OCI-LY7 (cell line): ENCODE measurements at regions not wholly inside any gene's neighbourhood (a gene's known extent, or its start where the extent isn't known, plus 50 kb on each side); places are given as distances from the start of the nearest gene placed in this dataset.

Source experiments
- BruUV-seq: library from RNA; stranded (reverse); fragments of 400-500 nt; replicated peaks from 2 replicates; lab custom pipeline; 2021; lab: Mats Ljungman, UMichigan
- CTCF ChIA-PET: fragments of 300-600 bp; sonication (Branson Sonifier 250); formaldehyde crosslinking; loops from one replicate; lab custom pipeline; 2022; ENCODE audit warnings: antibody characterized with exemption; ENCODE audit not compliant: unreplicated experiment; lab: Charles Lee
- POLR2A ChIA-PET: fragments of 300-600 bp; sonication (Branson Sonifier 250); formaldehyde crosslinking; loops from one replicate; lab custom pipeline; 2022; ENCODE audit warnings: antibody characterized with exemption; lab: Charles Lee
- DNase-seq: peaks from one replicate; pipeline ENCODE4 v3.0.0-alpha.2; 2015; ENCODE audit warnings: low spot score
- H2AFZ ChIP-seq: fragments of 200-600 bp; sonication (generic), shearing (Covaris generic); 2 replicates; pipeline ENCODE4 v1.6.1; 2014; ENCODE audit warnings: mild to moderate bottlenecking, antibody characterized with exemption, low read length, moderate library complexity
- H3K27ac ChIP-seq: fragments of 200-600 bp; sonication (generic); 2 replicates; pipeline ENCODE4 v1.5.1; 2014; ENCODE audit warnings: mixed run types, low read depth, mild to moderate bottlenecking, moderate library complexity, low read length, inconsistent platforms; ENCODE audit not compliant: poor library complexity, severe bottlenecking
- H3K36me3 ChIP-seq: fragments of 200-600 bp; sonication (generic); 2 replicates; pipeline ENCODE4 v1.6.1; 2014; ENCODE audit warnings: mild to moderate bottlenecking, antibody characterized with exemption, low read length, moderate library complexity, mixed read lengths; ENCODE audit not compliant: insufficient read depth
- H3K4me1 ChIP-seq: fragments of 200-600 bp; sonication (generic); 2 replicates; pipeline ENCODE4 v1.5.1; 2014; ENCODE audit warnings: mild to moderate bottlenecking, low read length; ENCODE audit not compliant: insufficient read depth, poor library complexity, severe bottlenecking
- H3K4me2 ChIP-seq: fragments of 200-600 bp; sonication (generic); 2 replicates; pipeline ENCODE4 v1.6.1; 2014; ENCODE audit warnings: mild to moderate bottlenecking, low read length
- H3K4me3 ChIP-seq: fragments of 200-600 bp; sonication (generic); 2 replicates; pipeline ENCODE4 v1.5.1; 2014; ENCODE audit warnings: mild to moderate bottlenecking, low read depth, low read length; ENCODE audit not compliant: poor library complexity, severe bottlenecking
- H3K79me2 ChIP-seq: fragments of 200-600 bp; sonication (generic); 2 replicates; pipeline ENCODE4 v1.6.1; 2016; ENCODE audit warnings: low read depth, mild to moderate bottlenecking, low read length, moderate library complexity, mixed read lengths; ENCODE audit not compliant: insufficient read depth
- H3K9me2 ChIP-seq: fragments of 200-600 bp; sonication (generic); 2 replicates; pipeline ENCODE4 v1.6.1; 2016; ENCODE audit warnings: mild to moderate bottlenecking, low read length, mixed read lengths; ENCODE audit not compliant: insufficient read depth
- H3K9me3 ChIP-seq: fragments of 200-600 bp; sonication (generic); 2 replicates; pipeline ENCODE4 v1.6.1; 2014; ENCODE audit warnings: mild to moderate bottlenecking, mixed run types, low read length, mixed read lengths
- H4K20me1 ChIP-seq: fragments of 200-600 bp; sonication (generic); 2 replicates; pipeline ENCODE4 v1.6.1; 2014; ENCODE audit warnings: mild to moderate bottlenecking, antibody characterized with exemption, low read length, moderate library complexity, mixed read lengths; ENCODE audit not compliant: insufficient read depth
- CTCF ChIP-seq: fragments of 200-600 bp; sonication (generic); conservative IDR thresholded peaks from 2 replicates; pipeline ENCODE4 v1.5.1; 2014; ENCODE audit warnings: mild to moderate bottlenecking, antibody characterized with exemption, low read length, moderate library complexity, mixed read lengths
- EZH2phosphoT487 ChIP-seq: fragments of 200-600 bp; sonication (generic); IDR thresholded peaks from 2 replicates; pipeline ENCODE4 v1.6.1; 2018; ENCODE audit warnings: low read depth, borderline replicate concordance, mild to moderate bottlenecking, mixed run types, antibody characterized with exemption, low read length, moderate library complexity, mixed read lengths
- intact Hi-C: fragments of 100-400 bp; cut with micrococcal nuclease; formaldehyde crosslinking; loops from one replicate; pipeline ENCODE4 v1.10.0; 2022; ENCODE audit not compliant: unreplicated experiment

GRCh38 chr12:84375449-84376170 is 537.0 kb downstream of the SLC6A15 start:
- CTCF ChIA-PET, result no interaction called here
- TF ChIP-seq EZH2phosphoT487, result no peak
- no peak for TF ChIP-seq CTCF

GRCh38 chr12:84362552-84362897 is 550.1 kb downstream of the SLC6A15 start:
- Histone ChIP-seq H3K36me3 (no peaks in the 10 kb centered on the region), H3K79me2 (no peaks in the 10 kb centered on the region), H3K9me3 (no peaks in the 10 kb centered on the region), H2AFZ (no peak overlapping the region), H4K20me1 (no peaks in the 10 kb centered on the region), H3K9me2 (no peaks in the 10 kb centered on the region), H3K4me3 (no peak overlapping the region), H3K27ac (no peak overlapping the region), H3K4me1 (no peaks in the 10 kb centered on the region), H3K4me2 (no peak overlapping the region)
- TF ChIP-seq CTCF, result no peak
- no peak for TF ChIP-seq EZH2phosphoT487
- BruUV-seq, result no TSS peak
- DNase-seq, result no peak
- intact Hi-C loops, result no loop called here
- POLR2A ChIA-PET, result no interaction called here
- CTCF ChIA-PET, result no interaction called here

More at GRCh38 chr12:84375449-84376170, 537.0 kb downstream of the SLC6A15 start:
- no peak overlapping the region for H3K4me3 ChIP-seq
- H3K79me2 ChIP-seq, result no peaks in the 10 kb centered on the region
- no peak overlapping the region for H3K27ac ChIP-seq
- no peak for DNase-seq
- H3K9me3 ChIP-seq, result no peaks in the 10 kb centered on the region
- H3K4me1 ChIP-seq, result no peaks in the 10 kb centered on the region
- H3K9me2 ChIP-seq, result no peaks in the 10 kb centered on the region
- POLR2A ChIA-PET, result no interaction called here
- H4K20me1 ChIP-seq, result no peaks in the 10 kb centered on the region
- intact Hi-C loops, result no loop called here
- BruUV-seq, result no TSS peak
- H2AFZ ChIP-seq, result no peak overlapping the region
- no peak overlapping the region for H3K4me2 ChIP-seq
- no peaks in the 10 kb centered on the region for H3K36me3 ChIP-seq

- no peak overlapping the region for H3K4me2 ChIP-seq
- no peak overlapping the region for H2AFZ ChIP-seq
- H3K4me3 ChIP-seq, result no peak overlapping the region
- ChIA-PET CTCF (no interaction called here), POLR2A (no interaction called here)
- H3K9me2 ChIP-seq, result no peaks in the 10 kb centered on the region
- H3K9me3 ChIP-seq, result no peaks in the 10 kb centered on the region
- DNase-seq, result no peak
- H3K79me2 ChIP-seq, result no peaks in the 10 kb centered on the region
- no peaks in the 10 kb centered on the region for H3K36me3 ChIP-seq
- no peaks in the 10 kb centered on the region for H3K4me1 ChIP-seq
- TF ChIP-seq EZH2phosphoT487 (no peak), CTCF (no peak)
- no peak overlapping the region for H3K27ac ChIP-seq
- H4K20me1 ChIP-seq, result no peaks in the 10 kb centered on the region
- intact Hi-C loops, result no loop called here
- BruUV-seq, result no TSS peak
Measured at GRCh38 chr12:84361651-84362551, 550.7 kb downstream of the SLC6A15 start.
